A549 (cell line): ENCODE measurements at regions not wholly inside any gene's neighbourhood (a gene's known extent, or its start where the extent isn't known, plus 50 kb on each side); places are given as distances from the start of the nearest gene placed in this dataset.

Experiments
- ATAC-seq, 2 experiments: fragments of 200-7000 bp in 1 of 2; fragments of >200 bp in 1 of 2; cut with Nextera tagmentation in 1 of 2; cut with Tn5 transposase in 1 of 2; 3 replicates each; pipeline versions ENCODE4 v1.8.0 to v1.9.1; 2018 to 2020; ENCODE audit warnings: mild to moderate bottlenecking in 1 of 2, moderate library complexity in 1 of 2
- CTCF ChIA-PET: fragments of 300-600 bp; sonication (Branson Sonifier 250); formaldehyde crosslinking; extraction: SDS; loops from one replicate; lab custom pipeline; 2021; ENCODE audit warnings: antibody characterized with exemption, inconsistent platforms; lab: Yijun Ruan, JAX
- POLR2A ChIA-PET: fragments of 350-600 bp; formaldehyde crosslinking; extraction: SDS; loops from one replicate; lab custom pipeline; 2021; ENCODE audit warnings: antibody characterized with exemption, inconsistent platforms; lab: Yijun Ruan, JAX
- DNase-seq, 2 experiments: peaks; one replicate each; pipeline versions ENCODE4 v3.0.0 to v3.0.0-alpha.2; 2011 to 2016; ENCODE audit warnings: low read depth in 1 of 2, low spot score in 1 of 2
- FAIRE-seq: peaks from 2 replicates; lab custom pipeline; 2011; peaks lifted over from hg19 to GRCh38; lab: Jason Lieb, UNC
- H3K27ac ChIP-seq, 2 experiments: fragments of >200 bp; sonication (Bioruptor Twin); formaldehyde crosslinking; 3 replicates each; pipeline ENCODE4 v1.5.1; 2016 to 2017
- H3K4me1 ChIP-seq: fragments of >200 bp; sonication (Bioruptor Twin); formaldehyde crosslinking; 3 replicates; pipeline ENCODE4 v1.6.1; 2016
- H3K4me2 ChIP-seq: fragments of >200 bp; sonication (Bioruptor Twin); formaldehyde crosslinking; 3 replicates; pipeline ENCODE4 v1.6.1; 2016
- H3K4me3 ChIP-seq: fragments of >200 bp; sonication (Bioruptor Twin); formaldehyde crosslinking; 3 replicates; pipeline ENCODE4 v1.5.1; 2016
- H3K9me3 ChIP-seq: fragments of >200 bp; sonication (Bioruptor Twin); formaldehyde crosslinking; 3 replicates; pipeline ENCODE4 v1.6.1; 2016
- BHLHE40 ChIP-seq: IDR thresholded peaks from 2 replicates; pipeline ENCODE4 v1.6.1; 2012; ENCODE audit warnings: low read depth, low read length, inconsistent platforms
- CBX2 ChIP-seq: fragments of 200-600 bp; sonication (generic); IDR thresholded peaks from 2 replicates; pipeline ENCODE4 v1.6.1; 2016; ENCODE audit warnings: low read depth, mild to moderate bottlenecking, borderline replicate concordance
- CBX8 ChIP-seq: fragments of 200-600 bp; sonication (generic); IDR thresholded peaks from 2 replicates; pipeline ENCODE4 v1.6.1; 2016
- CEBPB ChIP-seq, 2 experiments: fragments of >200 bp in 1 of 2; sonication (Bioruptor Twin) in 1 of 2; formaldehyde crosslinking in 1 of 2; IDR thresholded peaks; 2 replicates each; pipeline ENCODE4 v1.6.1; 2012 to 2016
- CHD2 ChIP-seq: fragments of 150-350 bp; IDR thresholded peaks from 2 replicates; pipeline ENCODE4 v1.6.1; 2014; ENCODE audit warnings: low read length; ENCODE audit not compliant: partially characterized antibody
- CHD4 ChIP-seq: fragments of 200-600 bp; sonication (generic); IDR thresholded peaks from 2 replicates; pipeline ENCODE4 v1.6.1; 2016; ENCODE audit warnings: antibody characterized with exemption, mild to moderate bottlenecking, borderline replicate concordance
- EHMT2 ChIP-seq: fragments of 200-600 bp; sonication (generic); IDR thresholded peaks from 2 replicates; pipeline ENCODE4 v1.6.1; 2016; ENCODE audit warnings: antibody characterized with exemption, low read depth, mild to moderate bottlenecking, moderate library complexity
- EP300 ChIP-seq, 2 experiments: fragments of >200 bp; sonication (Bioruptor Twin); formaldehyde crosslinking; IDR thresholded peaks; 2 replicates in 1 of 2; 3 replicates in 1 of 2; pipeline ENCODE4 v1.6.1; 2016 to 2017
- ESRRA ChIP-seq: fragments of 150-350 bp; IDR thresholded peaks from 2 replicates; pipeline ENCODE4 v1.6.1; 2014; ENCODE audit warnings: mild to moderate bottlenecking, low read length, borderline replicate concordance
- FOXS1 ChIP-seq: fragments of 250-450 bp; sonication (Bioruptor Pico); IDR thresholded peaks from 2 replicates; pipeline ENCODE4 v1.5.0; 2020; ENCODE audit warnings: mild to moderate bottlenecking, moderate library complexity
- GATA3 ChIP-seq: IDR thresholded peaks from 2 replicates; pipeline ENCODE4 v1.6.1; 2012; ENCODE audit warnings: borderline replicate concordance
- HDAC2 ChIP-seq: fragments of 200-600 bp; sonication (generic); IDR thresholded peaks from 2 replicates; pipeline ENCODE4 v1.6.1; 2016
- HEYL ChIP-seq: fragments of 250-450 bp; sonication (Bioruptor Pico); IDR thresholded peaks from 2 replicates; pipeline ENCODE4 v1.8.0; 2021; ENCODE audit warnings: mild to moderate bottlenecking, moderate library complexity
- HOXA7 ChIP-seq: fragments of 250-450 bp; sonication (Bioruptor Pico); IDR thresholded peaks from 2 replicates; pipeline ENCODE4 v1.5.0; 2020; ENCODE audit warnings: mild to moderate bottlenecking, moderate library complexity
- HOXB13 ChIP-seq: fragments of 250-450 bp; sonication (Bioruptor Pico); IDR thresholded peaks from 2 replicates; pipeline ENCODE4 v1.5.0; 2020; ENCODE audit warnings: low read depth, mild to moderate bottlenecking, moderate library complexity
- HOXB5 ChIP-seq: fragments of 250-450 bp; sonication (Bioruptor Pico); IDR thresholded peaks from 2 replicates; pipeline ENCODE4 v1.5.0; 2020; ENCODE audit warnings: mild to moderate bottlenecking, moderate library complexity
- JUN ChIP-seq, 2 experiments: fragments of >200 bp; sonication (Bioruptor Twin); formaldehyde crosslinking; IDR thresholded peaks; 2 replicates in 1 of 2; 3 replicates in 1 of 2; pipeline ENCODE4 v1.6.1; 2016 to 2017
- JUNB ChIP-seq: fragments of >200 bp; sonication (Bioruptor Twin); formaldehyde crosslinking; IDR thresholded peaks from 2 replicates; pipeline ENCODE4 v1.6.1; 2016
- KDM1A ChIP-seq: fragments of 200-600 bp; sonication (generic); IDR thresholded peaks from 2 replicates; pipeline ENCODE4 v1.6.1; 2016; ENCODE audit warnings: low read depth, mild to moderate bottlenecking
- MAFK ChIP-seq: fragments of 450-650 bp; IDR thresholded peaks from 2 replicates; pipeline ENCODE4 v1.6.1; 2014; ENCODE audit not compliant: partially characterized antibody
- MAZ ChIP-seq: fragments of 150-350 bp; IDR thresholded peaks from 2 replicates; pipeline ENCODE4 v1.6.1; 2014; ENCODE audit warnings: antibody characterized with exemption, low read depth, low read length, borderline replicate concordance
- NFE2L2 ChIP-seq: fragments of 150-350 bp; conservative IDR thresholded peaks from 2 replicates; pipeline ENCODE4 v1.6.1; 2014; ENCODE audit warnings: low read length
- NPAS2 ChIP-seq: fragments of 250-450 bp; sonication (Bioruptor Pico); IDR thresholded peaks from 2 replicates; pipeline ENCODE4 v1.8.0; 2022; ENCODE audit warnings: mild to moderate bottlenecking, moderate library complexity, borderline replicate concordance
- NR3C1 ChIP-seq: fragments of >200 bp; sonication (Bioruptor Twin); formaldehyde crosslinking; IDR thresholded peaks from 3 replicates; pipeline ENCODE4 v1.6.1; 2017
- PHF8 ChIP-seq: fragments of 200-600 bp; sonication (generic); IDR thresholded peaks from 2 replicates; pipeline ENCODE4 v1.6.1; 2016; ENCODE audit warnings: low read depth, mild to moderate bottlenecking, antibody characterized with exemption, moderate library complexity, borderline replicate concordance
- POLR2A ChIP-seq: IDR thresholded peaks from 2 replicates; pipeline ENCODE4 v1.6.1; 2012; ENCODE audit warnings: mild to moderate bottlenecking, low read length
- RARB ChIP-seq: fragments of 250-450 bp; sonication (Bioruptor Pico); IDR thresholded peaks from 2 replicates; pipeline ENCODE4 v1.8.0; 2021; ENCODE audit warnings: mild to moderate bottlenecking, moderate library complexity
- RCOR1 ChIP-seq: fragments of 150-350 bp; IDR thresholded peaks from 2 replicates; pipeline ENCODE4 v1.6.1; 2014; ENCODE audit warnings: antibody characterized with exemption, low read length, low read depth
- RFX5 ChIP-seq: fragments of 450-650 bp; IDR thresholded peaks from 2 replicates; pipeline ENCODE4 v1.7.1; 2014; ENCODE audit warnings: antibody characterized with exemption, mild to moderate bottlenecking, moderate library complexity
- RNF2 ChIP-seq: fragments of 200-600 bp; sonication (generic); IDR thresholded peaks from 2 replicates; pipeline ENCODE4 v1.6.1; 2016; ENCODE audit warnings: low read depth, mild to moderate bottlenecking, antibody characterized with exemption, moderate library complexity, borderline replicate concordance
- SMC3 ChIP-seq: fragments of >200 bp; sonication (Bioruptor Twin); formaldehyde crosslinking; IDR thresholded peaks from 3 replicates; pipeline ENCODE4 v1.6.1; 2018; ENCODE audit warnings: inconsistent platforms
- SREBF2 ChIP-seq: fragments of 450-650 bp; IDR thresholded peaks from 2 replicates; pipeline ENCODE4 v1.6.1; 2014; ENCODE audit warnings: mild to moderate bottlenecking, moderate library complexity
- TFCP2L1 ChIP-seq: fragments of 250-450 bp; sonication (Bioruptor Pico); IDR thresholded peaks from 2 replicates; pipeline ENCODE4 v1.5.0; 2021; ENCODE audit warnings: mild to moderate bottlenecking
- ZFP36 ChIP-seq: fragments of 450-650 bp; IDR thresholded peaks from 2 replicates; pipeline ENCODE4 v1.6.1; 2014; ENCODE audit warnings: borderline replicate concordance; ENCODE audit not compliant: partially characterized antibody
- ZSCAN20 ChIP-seq: fragments of 250-450 bp; sonication (Bioruptor Pico); IDR thresholded peaks from 2 replicates; pipeline ENCODE4 v1.8.0; 2022; ENCODE audit warnings: mild to moderate bottlenecking, moderate library complexity
- WGBS: methylation state at CpG from one replicate; pipeline ENCODE4 v1.1.6; 2017; ENCODE audit errors: missing lambda C conversion rate; 5-methylcytosine and 5-hydroxymethylcytosine counted together
- TF ChIP-seq, protein P1 (sequence below): fragments of >200 bp; sonication (Bioruptor Twin); formaldehyde crosslinking; IDR thresholded peaks from 2 replicates; pipeline ENCODE4 v1.6.1; 2016
- TF ChIP-seq, protein P2 (sequence below): fragments of 250-450 bp; sonication (Bioruptor Pico); IDR thresholded peaks from 2 replicates; pipeline ENCODE4 v1.5.0; 2020; ENCODE audit warnings: low read depth, mild to moderate bottlenecking, moderate library complexity
- TF ChIP-seq, protein P3 (sequence below): IDR thresholded peaks from 2 replicates; pipeline ENCODE4 v1.6.1; 2012
- TF ChIP-seq, protein P4 (sequence below): fragments of 450-650 bp; IDR thresholded peaks from 2 replicates; pipeline ENCODE4 v1.6.1; 2014; ENCODE audit warnings: antibody characterized with exemption
- TF ChIP-seq, protein P5 (sequence below): fragments of >200 bp; sonication (Bioruptor Twin); formaldehyde crosslinking; IDR thresholded peaks from 3 replicates; pipeline ENCODE4 v1.5.1; 2016

DNA sequence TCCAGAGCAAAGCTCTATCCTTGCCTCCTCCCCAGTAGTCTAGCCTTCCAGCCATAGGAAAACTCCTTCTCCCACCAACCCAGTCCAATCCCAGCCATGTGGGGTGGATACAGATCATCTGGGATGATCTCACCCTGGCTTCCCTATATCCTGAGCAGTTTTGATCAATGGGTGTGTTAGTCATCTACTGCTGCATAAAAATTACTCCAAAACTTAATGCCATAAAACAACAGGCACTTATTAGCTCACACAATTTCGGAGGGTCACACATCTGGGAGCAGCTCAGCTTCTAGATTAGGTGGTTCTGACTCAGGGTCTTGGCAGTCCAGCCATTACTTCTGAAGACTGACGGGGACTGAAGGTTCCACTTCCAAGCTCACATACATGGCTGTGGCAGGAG is 190.4 kb downstream of the SPP2 start:
- peak overlapping the region; percentile 89 to 93 for H3K27ac ChIP-seq
- H3K4me3 ChIP-seq = no peak overlapping the region
- H3K4me2 ChIP-seq = peak overlapping the region; percentile 86
- H3K4me1 ChIP-seq = peaks cover 50% of the 10 kb centered on the region
- FAIRE-seq = no peak
- DNase-seq = no peak
- POLR2A ChIA-PET = no interaction called here
- WGBS = 79% methylated on average over 2 of the region's 2 CpGs
- TF ChIP-seq JUN (IDR thresholded peaks at IDR 0.05) = no peak
- no peak for TF ChIP-seq EHMT2
- no peak for TF ChIP-seq RARB (CRISPR knock-in tag)
- TF ChIP-seq KDM1A = no peak
- TF ChIP-seq RFX5 = no peak
- no peak for TF ChIP-seq ESRRA
- no peak for TF ChIP-seq PHF8
- TF ChIP-seq CBX8 = no peak
- TF ChIP-seq NFE2L2 = no peak
- no peak for TF ChIP-seq BHLHE40
- TF ChIP-seq POLR2A = no peak
- TF ChIP-seq RCOR1 = no peak
- no peak for TF ChIP-seq HDAC2
- no peak for TF ChIP-seq CEBPB (IDR thresholded peaks at IDR 0.05)
- TF ChIP-seq GATA3 = no peak
- TF ChIP-seq, all 56 proteins: peak for 0
- H3K9me3 ChIP-seq = peaks cover 17% of the 10 kb centered on the region; the same call in 2 of the 3 replicates
- ATAC-seq = no peak
- CTCF ChIA-PET = interaction anchor here (0.6 to 2.6 kb wide), 7 partner anchors 11 to 264 kb away, joined by 3 to 19 read pairs (median 3); no protein-coding TSS in a partner anchor

DNA sequence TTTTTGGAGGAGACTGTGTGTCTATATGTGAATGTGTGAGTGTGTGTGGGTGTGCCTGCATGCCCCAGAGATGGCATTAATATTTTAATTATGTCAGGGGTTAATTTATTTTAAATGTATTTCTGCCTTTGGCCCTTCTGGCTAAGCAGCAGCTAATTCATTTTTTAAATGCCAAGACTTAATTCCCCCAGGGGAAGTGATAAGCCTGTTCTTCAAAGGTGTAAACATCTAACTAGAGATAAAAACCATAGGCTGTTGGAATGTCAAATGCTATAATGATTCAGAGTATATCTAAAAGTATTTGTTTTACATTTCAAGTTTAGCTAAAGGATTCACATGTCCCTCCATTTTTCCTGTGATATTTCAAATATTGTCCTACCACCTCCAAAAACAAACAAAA is 184.7 kb downstream of the SPP2 start:
- CTCF ChIA-PET = interaction anchor here (1.2 kb wide), 1 partner anchor 266 kb away, joined by 4 read pairs; no protein-coding TSS in a partner anchor
- POLR2A ChIA-PET = no interaction called here
- no peak for FAIRE-seq

DNA sequence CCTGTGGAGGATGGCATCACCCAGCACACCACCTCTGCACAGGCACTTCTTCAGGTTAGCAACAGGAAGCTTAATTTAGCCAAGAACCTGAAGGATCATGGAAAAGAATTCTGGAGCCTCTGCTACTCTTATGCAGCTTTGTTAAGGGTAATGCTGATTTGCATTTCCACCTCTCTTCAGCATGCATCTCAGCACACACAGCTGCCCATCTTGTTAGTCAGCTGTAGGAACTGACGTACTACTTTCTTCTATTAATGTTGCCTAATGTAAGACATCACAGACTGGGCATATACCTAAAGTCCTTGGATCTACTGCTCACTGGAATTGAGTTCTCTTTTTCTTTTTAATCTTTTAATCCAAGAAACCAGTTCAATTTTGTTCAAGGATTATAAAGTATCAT is 181.0 kb downstream of the SPP2 start:
- no peak overlapping the region for H3K4me3 ChIP-seq
- H3K4me2 ChIP-seq = no peak overlapping the region
- peak overlapping the region in 1 of 2 experiments; percentile 33; a peak in 1 of 6 replicates for H3K27ac ChIP-seq
- ChIA-PET POLR2A (no interaction called here), CTCF (no interaction called here)
- TF ChIP-seq JUNB (no peak), CBX2 (no peak), HOXA7 (no peak), MAZ (no peak), NFE2L2 (no peak), FOXS1 (CRISPR knock-in tag) (no peak), EP300 (IDR thresholded peaks at IDR 0.05) (no peak), HOXB13 (CRISPR knock-in tag) (no peak), ZSCAN20 (CRISPR knock-in tag) (no peak)
- TF ChIP-seq, protein P1, sequence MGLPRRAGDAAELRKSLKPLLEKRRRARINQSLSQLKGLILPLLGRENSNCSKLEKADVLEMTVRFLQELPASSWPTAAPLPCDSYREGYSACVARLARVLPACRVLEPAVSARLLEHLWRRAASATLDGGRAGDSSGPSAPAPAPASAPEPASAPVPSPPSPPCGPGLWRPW = no peak
- TF ChIP-seq, protein P2, sequence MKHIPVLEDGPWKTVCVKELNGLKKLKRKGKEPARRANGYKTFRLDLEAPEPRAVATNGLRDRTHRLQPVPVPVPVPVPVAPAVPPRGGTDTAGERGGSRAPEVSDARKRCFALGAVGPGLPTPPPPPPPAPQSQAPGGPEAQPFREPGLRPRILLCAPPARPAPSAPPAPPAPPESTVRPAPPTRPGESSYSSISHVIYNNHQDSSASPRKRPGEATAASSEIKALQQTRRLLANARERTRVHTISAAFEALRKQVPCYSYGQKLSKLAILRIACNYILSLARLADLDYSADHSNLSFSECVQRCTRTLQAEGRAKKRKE (CRISPR knock-in tag) = no peak
- TF ChIP-seq, protein P3, sequence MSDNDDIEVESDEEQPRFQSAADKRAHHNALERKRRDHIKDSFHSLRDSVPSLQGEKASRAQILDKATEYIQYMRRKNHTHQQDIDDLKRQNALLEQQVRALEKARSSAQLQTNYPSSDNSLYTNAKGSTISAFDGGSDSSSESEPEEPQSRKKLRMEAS = no peak
- H3K4me1 ChIP-seq = no peaks in the 10 kb centered on the region
- WGBS = 92% methylated on average over 1 of the region's 1 CpG
- ATAC-seq (no peak), FAIRE-seq (no peak), DNase-seq (no peak)
- no peaks in the 10 kb centered on the region for H3K9me3 ChIP-seq

More for the DNA sequence above, 184.7 kb downstream of the SPP2 start:
- Histone ChIP-seq H3K4me3 (no peak overlapping the region), H3K4me1 (no peaks in the 10 kb centered on the region), H3K27ac (0 out of 6 replicates have a peak overlapping the region, but pooled peaks of 1 of the 2 experiments have one; percentile 16), H3K9me3 (peaks cover 17% of the 10 kb centered on the region; the same call in 2 of the 3 replicates), H3K4me2 (no peak overlapping the region)
- DNase-seq (no peak), ATAC-seq (no peak)
- TF ChIP-seq HOXB5 (CRISPR knock-in tag) (no peak), MAFK (no peak), RNF2 (no peak), NR3C1 (no peak), NPAS2 (no peak), SREBF2 (no peak), TFCP2L1 (no peak), NFE2L2 (no peak), HOXA7 (no peak), HEYL (no peak), CHD4 (no peak), FOXS1 (CRISPR knock-in tag) (no peak), ZFP36 (no peak), HOXB13 (CRISPR knock-in tag) (no peak), CHD2 (no peak), SMC3 (no peak), HDAC2 (no peak)
- TF ChIP-seq, protein P4, sequence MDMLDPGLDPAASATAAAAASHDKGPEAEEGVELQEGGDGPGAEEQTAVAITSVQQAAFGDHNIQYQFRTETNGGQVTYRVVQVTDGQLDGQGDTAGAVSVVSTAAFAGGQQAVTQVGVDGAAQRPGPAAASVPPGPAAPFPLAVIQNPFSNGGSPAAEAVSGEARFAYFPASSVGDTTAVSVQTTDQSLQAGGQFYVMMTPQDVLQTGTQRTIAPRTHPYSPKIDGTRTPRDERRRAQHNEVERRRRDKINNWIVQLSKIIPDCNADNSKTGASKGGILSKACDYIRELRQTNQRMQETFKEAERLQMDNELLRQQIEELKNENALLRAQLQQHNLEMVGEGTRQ = no peak
- TF ChIP-seq, protein P5, sequence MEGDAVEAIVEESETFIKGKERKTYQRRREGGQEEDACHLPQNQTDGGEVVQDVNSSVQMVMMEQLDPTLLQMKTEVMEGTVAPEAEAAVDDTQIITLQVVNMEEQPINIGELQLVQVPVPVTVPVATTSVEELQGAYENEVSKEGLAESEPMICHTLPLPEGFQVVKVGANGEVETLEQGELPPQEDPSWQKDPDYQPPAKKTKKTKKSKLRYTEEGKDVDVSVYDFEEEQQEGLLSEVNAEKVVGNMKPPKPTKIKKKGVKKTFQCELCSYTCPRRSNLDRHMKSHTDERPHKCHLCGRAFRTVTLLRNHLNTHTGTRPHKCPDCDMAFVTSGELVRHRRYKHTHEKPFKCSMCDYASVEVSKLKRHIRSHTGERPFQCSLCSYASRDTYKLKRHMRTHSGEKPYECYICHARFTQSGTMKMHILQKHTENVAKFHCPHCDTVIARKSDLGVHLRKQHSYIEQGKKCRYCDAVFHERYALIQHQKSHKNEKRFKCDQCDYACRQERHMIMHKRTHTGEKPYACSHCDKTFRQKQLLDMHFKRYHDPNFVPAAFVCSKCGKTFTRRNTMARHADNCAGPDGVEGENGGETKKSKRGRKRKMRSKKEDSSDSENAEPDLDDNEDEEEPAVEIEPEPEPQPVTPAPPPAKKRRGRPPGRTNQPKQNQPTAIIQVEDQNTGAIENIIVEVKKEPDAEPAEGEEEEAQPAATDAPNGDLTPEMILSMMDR = no peak
